Adrenal gland (tissue), 9 donors: ENCODE measurements at regions not wholly inside any gene's neighbourhood (a gene's known extent, or its start where the extent isn't known, plus 50 kb on each side); places are given as distances from the start of the nearest gene placed in this dataset.

Experiments
- DNase-seq, 7 donors: peaks; one replicate each; pipeline ENCODE4 v3.0.0-alpha.2; 2019 to 2020
- H3K27ac ChIP-seq, 5 donors: fragments of 200-600 bp; sonication (generic) in 4 of 5; 1 replicate in 3 of 5; 2 replicates in 2 of 5; pipeline versions ENCODE4 v1.5.1 to v1.8.0; 2016 to 2020; ENCODE audit warnings: mild to moderate bottlenecking in 1 of 5
- H3K27me3 ChIP-seq: fragments of 200-600 bp; 2 replicates; pipeline ENCODE4 v1.8.0; 2021
- H3K36me3 ChIP-seq, 2 donors: fragments of 200-600 bp; replicated peaks in 1 of 2; 1 replicate in 1 of 2; 2 replicates in 1 of 2; pipeline versions ENCODE4 v1.5.1 to v1.8.0; 2018 to 2022
- H3K4me1 ChIP-seq, 2 donors: fragments of 200-600 bp; replicated peaks in 1 of 2; 1 replicate in 1 of 2; 2 replicates in 1 of 2; pipeline versions ENCODE4 v1.5.1 to v1.8.0; 2018 to 2021
- H3K4me3 ChIP-seq, 4 donors: fragments of 200-600 bp; sonication (generic) in 3 of 4; one replicate each; pipeline ENCODE4 v1.5.1; 2016 to 2018
- H3K9me3 ChIP-seq, 3 donors: fragments of 200-600 bp; sonication (generic) in 1 of 3; replicated peaks in 1 of 3; 1 replicate in 2 of 3; 2 replicates in 1 of 3; pipeline versions ENCODE4 v1.5.1 to v1.8.0; 2016 to 2021
- CTCF ChIP-seq, 6 experiments: fragments of 450-650 bp in 4 of 6; fragments of 200-600 bp in 2 of 6; sonication (generic) in 1 of 6; IDR thresholded peaks; 1 replicate in 5 of 6; 2 replicates in 1 of 6; pipeline versions ENCODE4 v1.5.1 to v1.8.0; 2016 to 2021; ENCODE audit warnings: antibody characterized with exemption in 6 of 6, mild to moderate bottlenecking in 2 of 6, moderate library complexity in 1 of 6
- POLR2A ChIP-seq, 2 donors: fragments of 450-650 bp; IDR thresholded peaks; one replicate each; pipeline ENCODE4 v1.6.1; 2017; ENCODE audit warnings: antibody characterized with exemption in 2 of 2, mild to moderate bottlenecking in 2 of 2, moderate library complexity in 1 of 2
- WGBS, 4 donors: extraction: QIAGEN DNeasy Blood & Tissue Kit in 2 of 4; methylation state at CpG; one replicate each; pipeline versions ENCODE4 v1.1.5 to v1.1.7; 2013 to 2017; 5-methylcytosine and 5-hydroxymethylcytosine counted together
- intact Hi-C, 2 donors: fragments of 100-400 bp; cut with DNase I; formaldehyde crosslinking; loops; one replicate each; pipeline versions ENCODE4 v1.14.1 to v1.15.0; 2022 to 2023
- donor health status: healthy with polysubstance abuse.
- donor health status: Bipolar disorder and iron deficiency.
- donor health status: DM: yes; HTN: yes; CAD: no.
- donor health status: DM: no; HTN: no; CAD: no.
- donor health status: DM: no; HTN: no; CAD: no.

- no peak overlapping the region for H3K4me3 ChIP-seq
- DNase-seq = peak in 1 of 7 donors; percentile 34
- peaks cover 0 to under 1% of the 10 kb centered on the region in 2 donors for H3K4me1 ChIP-seq
- H3K27ac ChIP-seq = no peak overlapping the region
- no peaks in the 10 kb centered on the region for H3K27me3 ChIP-seq
- no peaks in the 10 kb centered on the region for H3K9me3 ChIP-seq
- H3K36me3 ChIP-seq = no peaks in the 10 kb centered on the region
- TF ChIP-seq CTCF (IDR thresholded peaks at IDR 0.05) (no peak), POLR2A (IDR thresholded peaks at IDR 0.05) (no peak)
- intact Hi-C loops = loop anchor here in 1 of 2 donors (5.0 kb wide), 1 partner anchor 246 kb away; no protein-coding TSS in a partner anchor
- 57 to 71% (median 61%) methylated on average over 6 to 8 of the region's 8 CpGs for WGBS, 4 donors
Measured at GRCh38 chr6:154926366-154926765, 68.7 kb upstream of the TIAM2 start.

GRCh38 chr6:154928325-154928922 is 66.7 kb upstream of the TIAM2 start:
- Histone ChIP-seq H3K9me3 (no peaks in the 10 kb centered on the region), H3K27me3 (no peaks in the 10 kb centered on the region), H3K4me3 (no peak overlapping the region), H3K27ac (no peak overlapping the region), H3K36me3 (no peaks in the 10 kb centered on the region), H3K4me1 (peaks cover 0 to 18% of the 10 kb centered on the region in 2 donors)
- 14 to 16% (median 15%) methylated on average over 5 of the region's 5 CpGs for WGBS, 4 donors
- DNase-seq = peak; percentile 50 to 85 (median 66)
- intact Hi-C loops = loop anchor here in 1 of 2 donors (5.0 kb wide), 1 partner anchor 244 kb away; no protein-coding TSS in a partner anchor
- TF ChIP-seq POLR2A (IDR thresholded peaks at IDR 0.05) (no peak), CTCF (IDR thresholded peaks at IDR 0.05) (peak; percentile 66 to 85 (median 78))

- 86 to 97% (median 90%) methylated on average over 6 of the region's 6 CpGs for WGBS, 4 donors
- no peak overlapping the region for H3K27ac ChIP-seq
- no peaks in the 10 kb centered on the region for H3K27me3 ChIP-seq
- no peaks in the 10 kb centered on the region for H3K9me3 ChIP-seq
- intact Hi-C loops = loop anchor here in 1 of 2 donors (5.0 kb wide), 1 partner anchor 242 kb away; no protein-coding TSS in a partner anchor
- H3K4me1 ChIP-seq = peaks cover 0 to 18% of the 10 kb centered on the region in 2 donors
- H3K36me3 ChIP-seq = no peaks in the 10 kb centered on the region
- H3K4me3 ChIP-seq = no peak overlapping the region
- DNase-seq = peak in 2 of 7 donors; percentile 6 to 30
- no peak for TF ChIP-seq CTCF (IDR thresholded peaks at IDR 0.05)
- TF ChIP-seq POLR2A (IDR thresholded peaks at IDR 0.05) = no peak
Measured at GRCh38 chr6:154930451-154930851, 64.7 kb upstream of the TIAM2 start.

- 58 to 67% (median 65%) methylated on average over 4 of the region's 4 CpGs for WGBS, 4 donors
- peak in 1 of 7 donors; percentile 35 for DNase-seq
- Histone ChIP-seq H3K36me3 (no peaks in the 10 kb centered on the region), H3K27me3 (no peaks in the 10 kb centered on the region), H3K4me1 (peaks cover 0 to 18% of the 10 kb centered on the region in 2 donors), H3K4me3 (no peak overlapping the region), H3K27ac (peak overlapping the region in 1 of 5 donors; percentile 14), H3K9me3 (no peaks in the 10 kb centered on the region)
- no peak for TF ChIP-seq POLR2A (IDR thresholded peaks at IDR 0.05)
- intact Hi-C loops = loop anchor here in 1 of 2 donors (5.0 kb wide), 1 partner anchor 240 kb away; no protein-coding TSS in a partner anchor
Measured at GRCh38 chr6:154931711-154932424, 63.2 kb upstream of the TIAM2 start.
